A549 (cell line): ENCODE measurements at regions not wholly inside any gene's neighbourhood (a gene's known extent, or its start where the extent isn't known, plus 50 kb on each side); places are given as distances from the start of the nearest gene placed in this dataset.

Experiments used
- ATAC-seq, 2 experiments: fragments of 200-7000 bp in 1 of 2; fragments of >200 bp in 1 of 2; cut with Nextera tagmentation in 1 of 2; cut with Tn5 transposase in 1 of 2; 3 replicates each; pipeline versions ENCODE4 v1.8.0 to v1.9.1; 2018 to 2020; ENCODE audit warnings: mild to moderate bottlenecking in 1 of 2, moderate library complexity in 1 of 2
- CTCF ChIA-PET: fragments of 300-600 bp; sonication (Branson Sonifier 250); formaldehyde crosslinking; extraction: SDS; loops from one replicate; lab custom pipeline; 2021; ENCODE audit warnings: antibody characterized with exemption, inconsistent platforms; lab: Yijun Ruan, JAX
- POLR2A ChIA-PET: fragments of 350-600 bp; formaldehyde crosslinking; extraction: SDS; loops from one replicate; lab custom pipeline; 2021; ENCODE audit warnings: antibody characterized with exemption, inconsistent platforms; lab: Yijun Ruan, JAX
- DNase-seq, 2 experiments: peaks; one replicate each; pipeline versions ENCODE4 v3.0.0 to v3.0.0-alpha.2; 2011 to 2016; ENCODE audit warnings: low read depth in 1 of 2, low spot score in 1 of 2
- FAIRE-seq: peaks from 2 replicates; lab custom pipeline; 2011; peaks lifted over from hg19 to GRCh38; lab: Jason Lieb, UNC
- H3K27ac ChIP-seq, 2 experiments: fragments of >200 bp; sonication (Bioruptor Twin); formaldehyde crosslinking; 3 replicates each; pipeline ENCODE4 v1.5.1; 2016 to 2017
- H3K4me1 ChIP-seq: fragments of >200 bp; sonication (Bioruptor Twin); formaldehyde crosslinking; 3 replicates; pipeline ENCODE4 v1.6.1; 2016
- H3K4me2 ChIP-seq: fragments of >200 bp; sonication (Bioruptor Twin); formaldehyde crosslinking; 3 replicates; pipeline ENCODE4 v1.6.1; 2016
- H3K4me3 ChIP-seq: fragments of >200 bp; sonication (Bioruptor Twin); formaldehyde crosslinking; 3 replicates; pipeline ENCODE4 v1.5.1; 2016
- H3K9me3 ChIP-seq: fragments of >200 bp; sonication (Bioruptor Twin); formaldehyde crosslinking; 3 replicates; pipeline ENCODE4 v1.6.1; 2016
- CBX8 ChIP-seq: fragments of 200-600 bp; sonication (generic); IDR thresholded peaks from 2 replicates; pipeline ENCODE4 v1.6.1; 2016
- CHD4 ChIP-seq: fragments of 200-600 bp; sonication (generic); IDR thresholded peaks from 2 replicates; pipeline ENCODE4 v1.6.1; 2016; ENCODE audit warnings: antibody characterized with exemption, mild to moderate bottlenecking, borderline replicate concordance
- CTCF ChIP-seq: fragments of >200 bp; sonication (Bioruptor Twin); formaldehyde crosslinking; IDR thresholded peaks from 3 replicates; pipeline ENCODE4 v1.5.1; 2016
- EHF ChIP-seq: fragments of 250-450 bp; sonication (Bioruptor Pico); IDR thresholded peaks from 2 replicates; pipeline ENCODE4 v1.5.0; 2020; ENCODE audit warnings: mild to moderate bottlenecking
- FOSB ChIP-seq: fragments of 250-450 bp; sonication (Bioruptor Pico); IDR thresholded peaks from 2 replicates; pipeline ENCODE4 v1.5.0; 2020; ENCODE audit warnings: mild to moderate bottlenecking, moderate library complexity
- FOXS1 ChIP-seq: fragments of 250-450 bp; sonication (Bioruptor Pico); IDR thresholded peaks from 2 replicates; pipeline ENCODE4 v1.5.0; 2020; ENCODE audit warnings: mild to moderate bottlenecking, moderate library complexity
- GATA3 ChIP-seq: IDR thresholded peaks from 2 replicates; pipeline ENCODE4 v1.6.1; 2012; ENCODE audit warnings: borderline replicate concordance
- HDAC2 ChIP-seq: fragments of 200-600 bp; sonication (generic); IDR thresholded peaks from 2 replicates; pipeline ENCODE4 v1.6.1; 2016
- HOXB5 ChIP-seq: fragments of 250-450 bp; sonication (Bioruptor Pico); IDR thresholded peaks from 2 replicates; pipeline ENCODE4 v1.5.0; 2020; ENCODE audit warnings: mild to moderate bottlenecking, moderate library complexity
- JUN ChIP-seq, 2 experiments: fragments of >200 bp; sonication (Bioruptor Twin); formaldehyde crosslinking; IDR thresholded peaks; 2 replicates in 1 of 2; 3 replicates in 1 of 2; pipeline ENCODE4 v1.6.1; 2016 to 2017
- JUNB ChIP-seq: fragments of >200 bp; sonication (Bioruptor Twin); formaldehyde crosslinking; IDR thresholded peaks from 2 replicates; pipeline ENCODE4 v1.6.1; 2016
- KDM1A ChIP-seq: fragments of 200-600 bp; sonication (generic); IDR thresholded peaks from 2 replicates; pipeline ENCODE4 v1.6.1; 2016; ENCODE audit warnings: low read depth, mild to moderate bottlenecking
- NFE2L2 ChIP-seq: fragments of 150-350 bp; conservative IDR thresholded peaks from 2 replicates; pipeline ENCODE4 v1.6.1; 2014; ENCODE audit warnings: low read length
- NPAS2 ChIP-seq: fragments of 250-450 bp; sonication (Bioruptor Pico); IDR thresholded peaks from 2 replicates; pipeline ENCODE4 v1.8.0; 2022; ENCODE audit warnings: mild to moderate bottlenecking, moderate library complexity, borderline replicate concordance
- POLR2A ChIP-seq: IDR thresholded peaks from 2 replicates; pipeline ENCODE4 v1.6.1; 2012; ENCODE audit warnings: mild to moderate bottlenecking, low read length
- REST ChIP-seq: fragments of 200-600 bp; sonication (generic); IDR thresholded peaks from 2 replicates; pipeline ENCODE4 v1.6.1; 2016; ENCODE audit warnings: antibody characterized with exemption, mild to moderate bottlenecking, moderate library complexity
- RNF2 ChIP-seq: fragments of 200-600 bp; sonication (generic); IDR thresholded peaks from 2 replicates; pipeline ENCODE4 v1.6.1; 2016; ENCODE audit warnings: low read depth, mild to moderate bottlenecking, antibody characterized with exemption, moderate library complexity, borderline replicate concordance
- ZSCAN20 ChIP-seq: fragments of 250-450 bp; sonication (Bioruptor Pico); IDR thresholded peaks from 2 replicates; pipeline ENCODE4 v1.8.0; 2022; ENCODE audit warnings: mild to moderate bottlenecking, moderate library complexity
- WGBS: methylation state at CpG from one replicate; pipeline ENCODE4 v1.1.6; 2017; ENCODE audit errors: missing lambda C conversion rate; 5-methylcytosine and 5-hydroxymethylcytosine counted together
- TF ChIP-seq, protein P1 (sequence below): fragments of 450-650 bp; IDR thresholded peaks from 2 replicates; pipeline ENCODE4 v1.6.1; 2014; ENCODE audit warnings: antibody characterized with exemption
- TF ChIP-seq, protein P2 (sequence below): IDR thresholded peaks from 2 replicates; pipeline ENCODE4 v1.6.1; 2012

DNA sequence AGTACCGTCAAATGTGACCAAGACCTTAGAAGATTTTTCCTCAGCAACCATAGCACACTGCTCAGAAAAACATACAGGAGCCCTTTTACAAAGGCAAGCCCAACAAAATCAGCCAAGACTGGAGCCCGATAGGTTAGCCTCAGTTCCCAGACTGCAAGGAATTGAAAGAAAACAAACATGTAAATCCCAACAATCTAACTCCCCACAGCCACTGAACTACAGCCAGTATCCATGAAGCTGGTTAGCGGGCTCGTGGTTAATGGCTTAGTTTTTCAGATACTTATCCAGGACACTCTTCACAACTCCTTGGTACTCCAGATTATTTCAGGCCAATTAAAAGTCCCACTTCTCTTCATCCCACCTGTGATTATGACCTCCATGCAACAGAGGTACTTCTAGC lies 201.6 kb downstream of the IPMK start:
- CTCF ChIA-PET = interaction anchor here (0.6 to 3.4 kb wide), 23 partner anchors 10 to 746 kb away, joined by 3 to 28 read pairs (median 4); no protein-coding TSS in a partner anchor
- ATAC-seq = no peak

GRCh38 chr10:58065529-58065815 lies 202.2 kb downstream of the IPMK start:
- DNase-seq (no peak), FAIRE-seq (no peak), ATAC-seq (peak in 1 of 2 experiments; percentile 24; a peak in 2 of 6 replicates)
- POLR2A ChIA-PET = no interaction called here
- no peak overlapping the region for H3K4me2 ChIP-seq
- TF ChIP-seq, protein P1, sequence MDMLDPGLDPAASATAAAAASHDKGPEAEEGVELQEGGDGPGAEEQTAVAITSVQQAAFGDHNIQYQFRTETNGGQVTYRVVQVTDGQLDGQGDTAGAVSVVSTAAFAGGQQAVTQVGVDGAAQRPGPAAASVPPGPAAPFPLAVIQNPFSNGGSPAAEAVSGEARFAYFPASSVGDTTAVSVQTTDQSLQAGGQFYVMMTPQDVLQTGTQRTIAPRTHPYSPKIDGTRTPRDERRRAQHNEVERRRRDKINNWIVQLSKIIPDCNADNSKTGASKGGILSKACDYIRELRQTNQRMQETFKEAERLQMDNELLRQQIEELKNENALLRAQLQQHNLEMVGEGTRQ = no peak
- TF ChIP-seq, protein P2, sequence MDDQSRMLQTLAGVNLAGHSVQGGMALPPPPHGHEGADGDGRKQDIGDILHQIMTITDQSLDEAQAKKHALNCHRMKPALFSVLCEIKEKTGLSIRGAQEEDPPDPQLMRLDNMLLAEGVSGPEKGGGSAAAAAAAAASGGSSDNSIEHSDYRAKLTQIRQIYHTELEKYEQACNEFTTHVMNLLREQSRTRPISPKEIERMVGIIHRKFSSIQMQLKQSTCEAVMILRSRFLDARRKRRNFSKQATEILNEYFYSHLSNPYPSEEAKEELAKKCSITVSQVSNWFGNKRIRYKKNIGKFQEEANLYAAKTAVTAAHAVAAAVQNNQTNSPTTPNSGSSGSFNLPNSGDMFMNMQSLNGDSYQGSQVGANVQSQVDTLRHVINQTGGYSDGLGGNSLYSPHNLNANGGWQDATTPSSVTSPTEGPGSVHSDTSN = no peak
- CTCF ChIA-PET = interaction anchor here (0.6 to 3.4 kb wide), 28 partner anchors 11 to 745 kb away, joined by 3 to 28 read pairs (median 4); no protein-coding TSS in a partner anchor
- no peak overlapping the region for H3K4me3 ChIP-seq
- H3K27ac ChIP-seq = no peak overlapping the region
- no peaks in the 10 kb centered on the region for H3K9me3 ChIP-seq
- 58% methylated on average over 6 of the region's 6 CpGs for WGBS
- H3K4me1 ChIP-seq = peaks cover 7% of the 10 kb centered on the region

More for the DNA sequence above, 201.6 kb downstream of the IPMK start:
- Histone ChIP-seq H3K27ac (no peak overlapping the region), H3K4me1 (peaks cover 7% of the 10 kb centered on the region), H3K4me3 (no peak overlapping the region), H3K9me3 (no peaks in the 10 kb centered on the region)
- no peak for DNase-seq
- TF ChIP-seq, protein P1 = no peak
- TF ChIP-seq FOXS1 (CRISPR knock-in tag) = no peak
- TF ChIP-seq JUNB = no peak
- no peak for TF ChIP-seq JUN (IDR thresholded peaks at IDR 0.05)
- no peak for TF ChIP-seq RNF2
- TF ChIP-seq CHD4 = no peak
- no peak for TF ChIP-seq HDAC2
- no peak for TF ChIP-seq EHF (CRISPR knock-in tag)
- TF ChIP-seq GATA3 = no peak
- TF ChIP-seq NPAS2 (CRISPR knock-in tag) = no peak
- no peak for TF ChIP-seq FOSB
- TF ChIP-seq NFE2L2 = no peak
- no peak for TF ChIP-seq KDM1A
- TF ChIP-seq, protein P2 = no peak
- TF ChIP-seq CTCF = no peak
- TF ChIP-seq REST = no peak
- no peak for TF ChIP-seq HOXB5 (CRISPR knock-in tag)
- TF ChIP-seq POLR2A = no peak
- TF ChIP-seq CBX8 = no peak
- TF ChIP-seq ZSCAN20 = no peak
- TF ChIP-seq, all 56 proteins: peak for 0
- POLR2A ChIA-PET = no interaction called here
- H3K4me2 ChIP-seq = no peak overlapping the region
- 42% methylated on average over 4 of the region's 4 CpGs for WGBS
- FAIRE-seq = no peak
